Naive thymus-derived CD4-positive, alpha-beta T cell (primary cell): ENCODE measurements at regions not wholly inside any gene's neighbourhood (a gene's known extent, or its start where the extent isn't known, plus 50 kb on each side); places are given as distances from the start of the nearest gene placed in this dataset.

Source experiments
- ATAC-seq: fragments of 150-1000 bp; cut with Tn5 transposase; 2 replicates; pipeline ENCODE4 v1.10.0; 2021; ENCODE audit warnings: mild to moderate bottlenecking, moderate library complexity
- CTCF ChIA-PET: fragments of 350-600 bp; sonication (Branson Sonifier 250); formaldehyde crosslinking; loops from one replicate; lab custom pipeline; 2021; ENCODE audit warnings: antibody characterized with exemption; lab: Charles Lee
- POLR2A ChIA-PET: fragments of 350-600 bp; sonication (Branson Sonifier 250); formaldehyde crosslinking; loops from one replicate; lab custom pipeline; 2021; ENCODE audit warnings: antibody characterized with exemption, inconsistent platforms; lab: Charles Lee
- DNase-seq, 9 donors: peaks; one replicate each; pipeline versions ENCODE4 v3.0.0 to v3.0.0-alpha.2; 2020 to 2022; ENCODE audit warnings: mixed read lengths in 1 of 9
- H3K27ac ChIP-seq: one replicate; pipeline ENCODE4 v1.7.0; 2013; ENCODE audit warnings: mild to moderate bottlenecking, low read depth, low read length, moderate library complexity
- H3K27me3 ChIP-seq, 2 donors: one replicate each; pipeline ENCODE4 v1.7.0; 2013; ENCODE audit warnings: low read length in 2 of 2, mild to moderate bottlenecking in 2 of 2, moderate library complexity in 2 of 2; ENCODE audit not compliant: control insufficient read depth in 2 of 2, insufficient read depth in 2 of 2
- H3K36me3 ChIP-seq, 3 experiments: 1 replicate in 2 of 3; 2 replicates in 1 of 3; pipeline ENCODE4 v1.7.0; 2013; ENCODE audit warnings: low read length in 3 of 3, mild to moderate bottlenecking in 3 of 3, moderate library complexity in 1 of 3; ENCODE audit not compliant: insufficient read depth in 3 of 3, control insufficient read depth in 2 of 3
- H3K4me1 ChIP-seq, 2 donors: one replicate each; pipeline ENCODE4 v1.7.0; 2013; ENCODE audit warnings: low read length in 2 of 2, mild to moderate bottlenecking in 2 of 2, moderate library complexity in 1 of 2; ENCODE audit not compliant: control insufficient read depth in 2 of 2, insufficient read depth in 2 of 2
- H3K4me3 ChIP-seq: 2 replicates; pipeline ENCODE4 v1.7.0; 2013; ENCODE audit warnings: mild to moderate bottlenecking, low read length
- H3K9me3 ChIP-seq, 3 experiments: 1 replicate in 2 of 3; 2 replicates in 1 of 3; pipeline ENCODE4 v1.7.0; 2013; ENCODE audit warnings: low read length in 3 of 3; ENCODE audit not compliant: control insufficient read depth in 2 of 3
- H3K27ac Mint-ChIP-seq, 9 donors: one replicate each; pipeline ENCODE4 v1.8.0; 2020 to 2022; ENCODE audit warnings: mixed read lengths in 9 of 9, mild to moderate bottlenecking in 8 of 9, moderate library complexity in 5 of 9, inconsistent platforms in 2 of 9
- H3K27me3 Mint-ChIP-seq, 5 donors: one replicate each; pipeline ENCODE4 v1.8.0; 2021 to 2022; ENCODE audit warnings: mixed read lengths in 5 of 5, mild to moderate bottlenecking in 1 of 5
- H3K36me3 Mint-ChIP-seq, 5 donors: one replicate each; pipeline ENCODE4 v1.8.0; 2020 to 2022; ENCODE audit warnings: mixed read lengths in 5 of 5, mild to moderate bottlenecking in 3 of 5, inconsistent platforms in 1 of 5
- H3K4me1 Mint-ChIP-seq, 7 donors: one replicate each; pipeline ENCODE4 v1.8.0; 2020 to 2022; ENCODE audit warnings: mixed read lengths in 7 of 7, mild to moderate bottlenecking in 3 of 7, inconsistent platforms in 1 of 7
- H3K4me3 Mint-ChIP-seq, 10 donors: one replicate each; pipeline ENCODE4 v1.8.0; 2020 to 2022; ENCODE audit warnings: mild to moderate bottlenecking in 10 of 10, mixed read lengths in 10 of 10, moderate library complexity in 6 of 10, inconsistent platforms in 2 of 10
- H3K9me3 Mint-ChIP-seq, 11 donors: one replicate each; pipeline ENCODE4 v1.8.0; 2020 to 2022; ENCODE audit warnings: mixed read lengths in 11 of 11, mild to moderate bottlenecking in 4 of 11, inconsistent platforms in 1 of 11, moderate library complexity in 1 of 11
- intact Hi-C, 2 donors: fragments of 100-400 bp; cut with micrococcal nuclease; formaldehyde crosslinking; loops; one replicate each; pipeline ENCODE4 v1.15.1; 2023

- no peaks in the 10 kb centered on the region for H3K9me3 ChIP-seq
- Mint-ChIP-seq H3K27ac (no peak overlapping the region), H3K4me1 (no peaks in the 10 kb centered on the region), H3K9me3 (no peaks in the 10 kb centered on the region), H3K27me3 (peaks cover 0 to 3% (median under 1%) of the 10 kb centered on the region in 5 donors), H3K4me3 (no peak overlapping the region), H3K36me3 (no peaks in the 10 kb centered on the region)
- H3K4me1 ChIP-seq = no peaks in the 10 kb centered on the region
- intact Hi-C loops = no loop called here
- H3K4me3 ChIP-seq = no peak overlapping the region
- H3K36me3 ChIP-seq = no peaks in the 10 kb centered on the region
- ChIA-PET POLR2A (no interaction called here), CTCF (no interaction called here)
- DNase-seq = no peak
- no peak for ATAC-seq
- no peak overlapping the region for H3K27ac ChIP-seq
- H3K27me3 ChIP-seq = no peaks in the 10 kb centered on the region
These were observed 113.9 kb downstream of the COPS8 start for GRCh38 chr2:237199577-237199976.

- H3K9me3 Mint-ChIP-seq = no peaks in the 10 kb centered on the region
- H3K4me1 Mint-ChIP-seq = no peaks in the 10 kb centered on the region
- ATAC-seq (no peak), DNase-seq (no peak)
- Histone ChIP-seq H3K27ac (no peak overlapping the region), H3K27me3 (no peaks in the 10 kb centered on the region), H3K4me3 (no peak overlapping the region), H3K9me3 (no peaks in the 10 kb centered on the region), H3K36me3 (no peaks in the 10 kb centered on the region), H3K4me1 (no peaks in the 10 kb centered on the region)
- H3K4me3 Mint-ChIP-seq = no peak overlapping the region
- no peaks in the 10 kb centered on the region for H3K36me3 Mint-ChIP-seq
- H3K27me3 Mint-ChIP-seq = peaks cover 0 to 9% (median 3%) of the 10 kb centered on the region in 5 donors
- CTCF ChIA-PET = no interaction called here
- POLR2A ChIA-PET = no interaction called here
- intact Hi-C loops = no loop called here
- H3K27ac Mint-ChIP-seq = no peak overlapping the region
These were observed 114.8 kb downstream of the COPS8 start for GRCh38 chr2:237200462-237200861.

- H3K36me3 ChIP-seq = no peaks in the 10 kb centered on the region
- no peak for DNase-seq
- Mint-ChIP-seq H3K9me3 (no peaks in the 10 kb centered on the region), H3K27me3 (peaks cover 0 to 9% (median 4%) of the 10 kb centered on the region in 5 donors), H3K4me3 (no peak overlapping the region), H3K36me3 (no peaks in the 10 kb centered on the region), H3K4me1 (no peaks in the 10 kb centered on the region), H3K27ac (no peak overlapping the region)
- ATAC-seq = peak; percentile 12
- ChIA-PET CTCF (no interaction called here), POLR2A (no interaction called here)
- no peaks in the 10 kb centered on the region for H3K4me1 ChIP-seq
- H3K27me3 ChIP-seq = no peaks in the 10 kb centered on the region
- H3K9me3 ChIP-seq = no peaks in the 10 kb centered on the region
- no peak overlapping the region for H3K4me3 ChIP-seq
- intact Hi-C loops = no loop called here
- H3K27ac ChIP-seq = no peak overlapping the region
These were observed 116.0 kb downstream of the COPS8 start for GRCh38 chr2:237201461-237202287.

GRCh38 chr2:237202288-237203030 is 116.8 kb downstream of the COPS8 start:
- intact Hi-C loops = no loop called here
- no peaks in the 10 kb centered on the region for H3K36me3 ChIP-seq
- Mint-ChIP-seq H3K27ac (peak overlapping the region in 1 of 9 donors; percentile 34), H3K4me1 (no peaks in the 10 kb centered on the region), H3K27me3 (peaks cover 0 to 15% (median 4%) of the 10 kb centered on the region in 5 donors), H3K4me3 (no peak overlapping the region), H3K36me3 (no peaks in the 10 kb centered on the region), H3K9me3 (no peaks in the 10 kb centered on the region)
- H3K9me3 ChIP-seq = no peaks in the 10 kb centered on the region
- H3K4me3 ChIP-seq = no peak overlapping the region
- ChIA-PET POLR2A (no interaction called here), CTCF (no interaction called here)
- H3K27me3 ChIP-seq = no peaks in the 10 kb centered on the region
- no peak overlapping the region for H3K27ac ChIP-seq
- DNase-seq = no peak
- H3K4me1 ChIP-seq = no peaks in the 10 kb centered on the region
- no peak for ATAC-seq

- H3K27me3 Mint-ChIP-seq = peaks cover 0 to 19% (median 14%) of the 10 kb centered on the region in 5 donors
- H3K4me1 ChIP-seq = no peaks in the 10 kb centered on the region
- ChIA-PET CTCF (no interaction called here), POLR2A (no interaction called here)
- DNase-seq (no peak), ATAC-seq (no peak)
- no peaks in the 10 kb centered on the region for H3K36me3 Mint-ChIP-seq
- no peaks in the 10 kb centered on the region for H3K27me3 ChIP-seq
- H3K36me3 ChIP-seq = no peaks in the 10 kb centered on the region
- H3K27ac Mint-ChIP-seq = no peak overlapping the region
- no peaks in the 10 kb centered on the region for H3K4me1 Mint-ChIP-seq
- no peaks in the 10 kb centered on the region for H3K9me3 ChIP-seq
- H3K4me3 ChIP-seq = no peak overlapping the region
- H3K4me3 Mint-ChIP-seq = no peak overlapping the region
- intact Hi-C loops = no loop called here
- no peak overlapping the region for H3K27ac ChIP-seq
- no peaks in the 10 kb centered on the region for H3K9me3 Mint-ChIP-seq
These were observed 119.4 kb downstream of the COPS8 start for GRCh38 chr2:237205043-237205541.

GRCh38 chr2:237205561-237205971 is 119.9 kb downstream of the COPS8 start:
- Mint-ChIP-seq H3K27ac (no peak overlapping the region), H3K4me3 (no peak overlapping the region), H3K9me3 (no peaks in the 10 kb centered on the region), H3K27me3 (peaks cover 0 to 19% (median 18%) of the 10 kb centered on the region in 5 donors), H3K36me3 (no peaks in the 10 kb centered on the region), H3K4me1 (no peaks in the 10 kb centered on the region)
- Histone ChIP-seq H3K4me1 (no peaks in the 10 kb centered on the region), H3K27me3 (no peaks in the 10 kb centered on the region), H3K4me3 (no peak overlapping the region), H3K36me3 (no peaks in the 10 kb centered on the region), H3K27ac (no peak overlapping the region), H3K9me3 (no peaks in the 10 kb centered on the region)
- POLR2A ChIA-PET = no interaction called here
- intact Hi-C loops = no loop called here
- ATAC-seq = no peak
- DNase-seq = no peak
- CTCF ChIA-PET = no interaction called here
